ENCODE measurements at regions not wholly inside any gene's neighbourhood (a gene's known extent, or its start where the extent isn't known, plus 50 kb on each side); places are given as distances from the start of the nearest gene placed in this dataset.

GRCh38 chr9:85249313-85249621 is 492.5 kb downstream of the AGTPBP1 start:
- TF ChIP-seq CTCF (IDR thresholded peaks at IDR 0.05; ENCODE audit: borderline replicate concordance, insufficient read depth, low read depth, low read length): no peak
- H3K4me3 ChIP-seq (ENCODE audit: low read depth, low read length): no peak overlapping the region

- no peak for TF ChIP-seq CTCF (IDR thresholded peaks at IDR 0.05; ENCODE audit: borderline replicate concordance, insufficient read depth, low read depth, low read length)
- no peak overlapping the region for H3K4me3 ChIP-seq (ENCODE audit: low read depth, low read length)
Measured at GRCh38 chr9:85248514-85249312, 493.0 kb downstream of the AGTPBP1 start.

GRCh38 chr9:85246541-85246940 is 495.2 kb downstream of the AGTPBP1 start:
- TF ChIP-seq CTCF (IDR thresholded peaks at IDR 0.05; ENCODE audit: borderline replicate concordance, insufficient read depth, low read depth, low read length): no peak
- H3K4me3 ChIP-seq (ENCODE audit: low read depth, low read length): no peak overlapping the region

- no peak for TF ChIP-seq CTCF (IDR thresholded peaks at IDR 0.05; ENCODE audit: borderline replicate concordance, insufficient read depth, low read depth, low read length)
- no peak overlapping the region for H3K4me3 ChIP-seq (ENCODE audit: low read depth, low read length)
Measured at GRCh38 chr9:85244856-85245255, 496.9 kb downstream of the AGTPBP1 start.

GRCh38 chr9:85243977-85244376 is 497.8 kb downstream of the AGTPBP1 start:
- TF ChIP-seq CTCF (IDR thresholded peaks at IDR 0.05; ENCODE audit: borderline replicate concordance, insufficient read depth, low read depth, low read length): no peak
- H3K4me3 ChIP-seq (ENCODE audit: low read depth, low read length): no peak overlapping the region

- H3K4me3 ChIP-seq (ENCODE audit: low read depth, low read length): no peak overlapping the region
- TF ChIP-seq CTCF (IDR thresholded peaks at IDR 0.05; ENCODE audit: borderline replicate concordance, insufficient read depth, low read depth, low read length): no peak
Measured at GRCh38 chr9:85237478-85237877, 504.3 kb downstream of the AGTPBP1 start.

GRCh38 chr9:85230081-85230480 is 511.7 kb downstream of the AGTPBP1 start:
- TF ChIP-seq CTCF (IDR thresholded peaks at IDR 0.05; ENCODE audit: borderline replicate concordance, insufficient read depth, low read depth, low read length): no peak
- no peak overlapping the region for H3K4me3 ChIP-seq (ENCODE audit: low read depth, low read length)

Measured in GM12875 (cell line).